ENCODE measurements at regions not wholly inside any gene's neighbourhood (a gene's known extent, or its start where the extent isn't known, plus 50 kb on each side); places are given as distances from the start of the nearest gene placed in this dataset.
"Not testable (repeated sequence)": the region's sequence is repeated elsewhere in the genome, so short reads cannot be mapped to it uniquely, and the experiment has no call there.

GRCh38 chr6:28634411-28634760, 108.7 kb downstream of the GPX5 start:
- H3K27ac ChIP-seq: no peak overlapping the region
- TF ChIP-seq POLR2A (IDR thresholded peaks at IDR 0.05) (no peak), EP300 (IDR thresholded peaks at IDR 0.05) (no peak)
- TF ChIP-seq, protein P1, sequence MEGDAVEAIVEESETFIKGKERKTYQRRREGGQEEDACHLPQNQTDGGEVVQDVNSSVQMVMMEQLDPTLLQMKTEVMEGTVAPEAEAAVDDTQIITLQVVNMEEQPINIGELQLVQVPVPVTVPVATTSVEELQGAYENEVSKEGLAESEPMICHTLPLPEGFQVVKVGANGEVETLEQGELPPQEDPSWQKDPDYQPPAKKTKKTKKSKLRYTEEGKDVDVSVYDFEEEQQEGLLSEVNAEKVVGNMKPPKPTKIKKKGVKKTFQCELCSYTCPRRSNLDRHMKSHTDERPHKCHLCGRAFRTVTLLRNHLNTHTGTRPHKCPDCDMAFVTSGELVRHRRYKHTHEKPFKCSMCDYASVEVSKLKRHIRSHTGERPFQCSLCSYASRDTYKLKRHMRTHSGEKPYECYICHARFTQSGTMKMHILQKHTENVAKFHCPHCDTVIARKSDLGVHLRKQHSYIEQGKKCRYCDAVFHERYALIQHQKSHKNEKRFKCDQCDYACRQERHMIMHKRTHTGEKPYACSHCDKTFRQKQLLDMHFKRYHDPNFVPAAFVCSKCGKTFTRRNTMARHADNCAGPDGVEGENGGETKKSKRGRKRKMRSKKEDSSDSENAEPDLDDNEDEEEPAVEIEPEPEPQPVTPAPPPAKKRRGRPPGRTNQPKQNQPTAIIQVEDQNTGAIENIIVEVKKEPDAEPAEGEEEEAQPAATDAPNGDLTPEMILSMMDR (IDR thresholded peaks at IDR 0.05): no peak
- H3K4me1 ChIP-seq (ENCODE audit: insufficient read depth): no peaks in the 10 kb centered on the region
- DNase-seq: no peak
- no peaks in the 10 kb centered on the region for H3K27me3 ChIP-seq
- H3K36me3 ChIP-seq: no peaks in the 10 kb centered on the region
- no peak overlapping the region for H3K4me3 ChIP-seq
- intact Hi-C loops (cut with DNase I): no loop called here
- H3K9me3 ChIP-seq: no peaks in the 10 kb centered on the region
- WGBS, 3 donors: 6% methylated on average over 4 of the region's 4 CpGs

DNA sequence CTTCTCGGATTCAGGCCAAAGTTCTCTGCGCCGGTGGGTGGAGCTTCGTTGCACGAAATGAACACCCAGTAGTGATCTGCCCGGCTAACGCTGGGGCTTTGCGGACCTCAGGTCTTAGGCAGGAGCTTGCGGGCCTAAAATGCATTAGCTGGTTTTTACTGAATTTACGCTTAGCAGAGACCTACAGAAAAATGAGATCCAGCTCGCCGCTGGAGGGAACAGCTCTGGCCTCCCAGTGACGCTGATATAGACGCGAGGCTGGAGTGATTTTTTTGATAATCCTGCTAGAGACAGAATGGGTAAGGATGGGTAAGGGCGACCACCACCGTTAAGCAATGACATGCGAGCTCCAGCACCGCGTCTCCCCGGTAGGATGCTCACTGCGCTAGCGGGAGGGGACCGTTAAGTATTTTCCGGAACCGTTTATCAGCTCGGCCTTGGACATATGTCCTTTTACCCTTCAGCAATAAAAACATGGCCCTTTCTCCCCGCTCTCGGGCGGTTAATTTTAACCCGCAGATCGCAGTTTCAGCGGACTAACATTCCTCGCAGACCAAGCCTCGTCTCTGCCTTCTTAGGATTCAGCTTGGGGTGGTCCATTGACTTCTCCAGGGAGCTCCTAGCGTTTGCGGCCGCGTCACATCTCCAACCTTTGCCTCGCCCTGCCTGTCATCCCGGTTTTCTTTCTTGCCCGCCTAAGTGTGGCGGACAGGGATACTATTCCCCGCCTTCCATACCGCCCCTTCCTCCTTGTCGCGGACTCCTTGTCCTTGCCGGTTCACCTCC, 109.3 kb downstream of the GPX5 start:
- peak overlapping the region; percentile 13 for H3K4me3 ChIP-seq
- H3K9me3 ChIP-seq: no peaks in the 10 kb centered on the region
- TF ChIP-seq, protein P1 (IDR thresholded peaks at IDR 0.05): no peak
- TF ChIP-seq EP300 (IDR thresholded peaks at IDR 0.05): no peak
- no peak for TF ChIP-seq POLR2A (IDR thresholded peaks at IDR 0.05)
- H3K27ac ChIP-seq: no peak overlapping the region
- H3K4me1 ChIP-seq (ENCODE audit: insufficient read depth): no peaks in the 10 kb centered on the region
- intact Hi-C loops (cut with DNase I): no loop called here
- H3K36me3 ChIP-seq: no peaks in the 10 kb centered on the region
- DNase-seq: no peak
- H3K27me3 ChIP-seq: no peaks in the 10 kb centered on the region
- WGBS, 3 donors: 1% methylated on average over 48 of the region's 48 CpGs

DNA sequence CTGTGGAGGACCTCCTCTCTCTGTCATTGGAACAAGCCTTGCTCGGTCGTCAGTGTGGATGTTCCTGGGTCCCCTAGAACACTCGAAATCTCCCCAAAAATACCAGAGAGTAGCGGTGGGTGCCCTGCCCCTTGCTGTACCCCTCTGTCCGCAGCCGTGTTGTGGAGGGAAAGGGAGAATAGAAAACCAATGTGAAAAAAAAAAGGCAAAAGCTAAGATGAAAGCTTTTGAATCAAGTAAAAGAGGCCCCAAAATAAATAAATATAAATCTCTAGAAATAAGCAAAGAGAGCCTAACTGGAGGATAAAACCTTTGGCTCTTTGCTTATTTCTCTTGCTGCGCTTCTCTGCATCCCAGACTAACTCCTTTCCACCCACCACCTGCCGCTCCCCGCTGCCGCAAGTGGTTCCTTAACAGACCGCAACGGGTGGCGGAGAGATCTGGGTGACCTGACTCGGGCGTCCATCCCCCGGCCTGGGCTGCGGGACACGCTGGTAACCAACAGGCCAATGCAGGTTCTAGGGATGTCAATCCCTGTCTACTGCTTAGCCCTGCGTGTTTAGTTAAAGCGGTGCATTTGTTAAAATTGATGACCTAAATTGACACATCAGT, 110.0 kb downstream of the GPX5 start:
- Histone ChIP-seq H3K27ac (no peak overlapping the region), H3K4me1 (ENCODE audit: insufficient read depth) (no peaks in the 10 kb centered on the region), H3K36me3 (no peaks in the 10 kb centered on the region), H3K9me3 (no peaks in the 10 kb centered on the region), H3K4me3 (no peak overlapping the region), H3K27me3 (no peaks in the 10 kb centered on the region)
- intact Hi-C loops (cut with DNase I): no loop called here
- DNase-seq: no peak
- 7 to 10% (median 8%) methylated on average over 20 of the region's 20 CpGs for WGBS, 3 donors
- TF ChIP-seq EP300 (IDR thresholded peaks at IDR 0.05): no peak
- TF ChIP-seq, protein P1 (IDR thresholded peaks at IDR 0.05): no peak
- no peak for TF ChIP-seq POLR2A (IDR thresholded peaks at IDR 0.05)

DNA sequence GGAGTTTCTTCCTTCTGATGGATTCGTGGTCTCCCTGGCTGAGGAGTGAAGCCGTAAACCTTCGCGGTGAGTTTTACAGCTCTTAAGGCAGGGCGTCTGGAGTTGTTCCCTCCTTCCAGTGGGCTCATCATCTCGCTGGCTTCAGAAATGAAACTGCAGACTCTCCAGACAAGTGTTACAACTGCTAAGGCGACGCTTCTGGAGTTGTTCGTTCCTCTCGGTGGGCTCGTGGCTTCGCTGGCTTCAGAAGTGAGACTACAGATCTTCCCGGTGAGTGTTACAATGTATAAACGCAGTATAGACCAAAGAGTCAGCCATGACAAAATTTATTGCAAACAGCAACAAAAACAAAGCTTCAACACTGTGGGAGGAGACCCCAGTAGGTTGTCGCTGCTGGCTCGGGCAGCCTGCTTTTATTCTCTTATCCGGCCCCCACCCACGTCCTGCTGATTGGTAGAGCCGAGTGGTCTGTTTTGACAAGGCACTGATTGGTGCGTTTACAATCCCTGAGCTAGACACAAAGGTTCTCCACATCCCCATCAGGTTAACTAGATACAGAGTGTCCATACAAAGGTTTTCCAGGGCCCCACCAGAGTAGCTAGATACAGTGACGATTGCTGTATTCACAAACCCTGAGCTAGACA, 113.2 kb downstream of the GPX5 start:
- H3K27me3 ChIP-seq: no peaks in the 10 kb centered on the region
- no peak for DNase-seq
- H3K4me1 ChIP-seq (ENCODE audit: insufficient read depth): no peaks in the 10 kb centered on the region
- H3K4me3 ChIP-seq: no peak overlapping the region
- H3K27ac ChIP-seq: no peak overlapping the region
- H3K9me3 ChIP-seq: no peaks in the 10 kb centered on the region
- intact Hi-C loops (cut with DNase I): no loop called here
- WGBS, 3 donors: 51 to 54% (median 52%) methylated on average over 21 of the region's 21 CpGs
- H3K36me3 ChIP-seq: no peaks in the 10 kb centered on the region
- TF ChIP-seq POLR2A (IDR thresholded peaks at IDR 0.05) (no peak), EP300 (IDR thresholded peaks at IDR 0.05) (no peak)
- TF ChIP-seq, protein P1 (IDR thresholded peaks at IDR 0.05): no peak

GRCh38 chr6:28639445-28640290, 114.0 kb downstream of the GPX5 start:
- H3K36me3 ChIP-seq; H3K27me3 ChIP-seq; DNase-seq; intact Hi-C loops (cut with DNase I); H3K4me3 ChIP-seq; H3K4me1 ChIP-seq (ENCODE audit: insufficient read depth); H3K27ac ChIP-seq; H3K9me3 ChIP-seq: not testable (repeated sequence)
- 94 to 95% (median 95%) methylated on average over 46 to 47 of the region's 47 CpGs for WGBS, 3 donors

All from ovary (tissue), 7 donors.